HepG2 (cell line): ENCODE measurements at regions not wholly inside any gene's neighbourhood (a gene's known extent, or its start where the extent isn't known, plus 50 kb on each side); places are given as distances from the start of the nearest gene placed in this dataset.

ENCODE experiments used
- ATAC-seq: fragments of 200-7000 bp; cut with Tn5 transposase; 3 replicates; pipeline ENCODE4 v1.9.1; 2020; ENCODE audit warnings: mild to moderate bottlenecking, moderate library complexity
- BruUV-seq: library from RNA; stranded (reverse); fragments of 400-500 nt; replicated peaks from 2 replicates; lab custom pipeline; 2021; lab: Mats Ljungman, UMichigan
- CTCF ChIA-PET: fragments of 300-600 bp; formaldehyde crosslinking; extraction: SDS; loops from one replicate; lab custom pipeline; 2021; ENCODE audit warnings: low total read pairs, inconsistent platforms, low intra/inter-chr PET ratio; lab: Yijun Ruan, JAX
- POLR2A ChIA-PET: fragments of 350-600 bp; sonication (Branson Sonifier 250); formaldehyde crosslinking; loops from one replicate; lab custom pipeline; 2020; ENCODE audit warnings: antibody characterized with exemption, inconsistent platforms; lab: Yijun Ruan, JAX
- DNase-seq: peaks from one replicate; pipeline ENCODE4 v3.0.0-alpha.2; 2015; ENCODE audit warnings: low spot score
- FAIRE-seq: peaks from 3 replicates; lab custom pipeline; 2011; peaks lifted over from hg19 to GRCh38; lab: Jason Lieb, UNC
- H2AFZ ChIP-seq: one replicate; pipeline ENCODE4 v1.6.1; 2011; ENCODE audit warnings: low read length, inconsistent platforms
- H3K27ac ChIP-seq: fragments of 300-600 bp; 3 replicates; pipeline ENCODE4 v1.8.0; 2011; ENCODE audit warnings: mixed run types, mild to moderate bottlenecking, mixed read lengths, low read length, inconsistent platforms; ENCODE audit not compliant: insufficient read depth; ENCODE audit errors: extremely low read length
- H3K27me3 ChIP-seq, 2 experiments: fragments of 200-600 bp in 1 of 2; 2 replicates in 1 of 2; 3 replicates in 1 of 2; pipeline versions ENCODE4 v1.6.0 to v1.8.0; 2011; ENCODE audit warnings: low read length in 2 of 2, mild to moderate bottlenecking in 2 of 2, moderate library complexity in 2 of 2, inconsistent platforms in 1 of 2; ENCODE audit not compliant: insufficient read depth in 2 of 2, control insufficient read depth in 1 of 2
- H3K36me3 ChIP-seq, 2 experiments: fragments of 200-600 bp in 1 of 2; replicated peaks in 1 of 2; 2 replicates in 1 of 2; 3 replicates in 1 of 2; pipeline versions ENCODE4 v1.5.1 to v1.8.0; 2011; ENCODE audit warnings: low read length in 2 of 2, inconsistent platforms in 1 of 2; ENCODE audit not compliant: insufficient read depth in 2 of 2, control insufficient read depth in 1 of 2
- H3K4me1 ChIP-seq: 2 replicates; pipeline ENCODE4 v1.5.1; 2012; ENCODE audit warnings: low read length, inconsistent platforms; ENCODE audit not compliant: insufficient read depth
- H3K4me2 ChIP-seq: 2 replicates; pipeline ENCODE4 v1.6.0; 2011; ENCODE audit warnings: low read depth, low read length, inconsistent platforms
- H3K4me3 ChIP-seq, 3 experiments: fragments of 200-600 bp in 1 of 3; sonication (generic), shearing (Covaris generic) in 1 of 3; replicated peaks in 1 of 3; 2 replicates each; pipeline ENCODE4 v1.5.1; 2011 to 2016; ENCODE audit warnings: low read length in 3 of 3, inconsistent platforms in 2 of 3, low read depth in 2 of 3, mild to moderate bottlenecking in 2 of 3, control low read depth in 1 of 3, mixed read lengths in 1 of 3; ENCODE audit not compliant: insufficient read depth in 1 of 3
- H3K79me2 ChIP-seq: one replicate; pipeline ENCODE4 v1.6.1; 2011; ENCODE audit warnings: low read length, inconsistent platforms; ENCODE audit not compliant: insufficient read depth
- H3K9ac ChIP-seq: 2 replicates; pipeline ENCODE4 v1.6.0; 2011; ENCODE audit warnings: mild to moderate bottlenecking, low read depth, low read length, inconsistent platforms; ENCODE audit not compliant: insufficient read depth
- H3K9me3 ChIP-seq: 2 replicates; pipeline ENCODE4 v1.5.1; 2012; ENCODE audit warnings: mild to moderate bottlenecking, low read length
- H4K20me1 ChIP-seq: 2 replicates; pipeline ENCODE4 v1.6.0; 2011; ENCODE audit warnings: inconsistent platforms, mild to moderate bottlenecking, low read length, moderate library complexity; ENCODE audit not compliant: insufficient read depth
- ATF7 ChIP-seq, 2 experiments: fragments of 450-650 bp in 1 of 2; sonication (generic) in 1 of 2; formaldehyde crosslinking in 1 of 2; IDR thresholded peaks; 2 replicates each; pipeline versions ENCODE4 v1.4.0 to v1.6.1; 2016 to 2020; ENCODE audit warnings: antibody characterized with exemption in 1 of 2, mild to moderate bottlenecking in 1 of 2, missing genetic modification reagents in 1 of 2
- CEBPB ChIP-seq: IDR thresholded peaks from 2 replicates; pipeline ENCODE4 v1.6.1; 2011; ENCODE audit warnings: low read depth, low read length, improper control_type of control experiment, borderline replicate concordance
- CREB1 ChIP-seq, 2 experiments: fragments of 450-650 bp in 1 of 2; IDR thresholded peaks; 2 replicates each; pipeline ENCODE4 v1.6.1; 2016 to 2017; ENCODE audit warnings: control low read depth in 1 of 2, mild to moderate bottlenecking in 1 of 2, missing compliant biosample characterization in 1 of 2, missing genetic modification characterization in 1 of 2
- EZH2 ChIP-seq: conservative IDR thresholded peaks from 2 replicates; pipeline ENCODE4 v1.6.1; 2012; ENCODE audit warnings: mild to moderate bottlenecking, low read depth, low read length, moderate library complexity
- GPN1 ChIP-seq: sonication (generic); formaldehyde crosslinking; IDR thresholded peaks from 2 replicates; pipeline ENCODE4 v1.5.1; 2020; ENCODE audit warnings: missing genetic modification reagents, borderline replicate concordance
- HDAC6 ChIP-seq: fragments of 200-600 bp; sonication (generic); IDR thresholded peaks from 2 replicates; pipeline ENCODE4 v1.7.0; 2017; ENCODE audit warnings: mild to moderate bottlenecking, antibody characterized with exemption, low read length, low read depth
- WGBS: methylation state at CpG from one replicate; pipeline ENCODE4 v1.1.6; 2017; ENCODE audit warnings: low lambda C conversion rate; 5-methylcytosine and 5-hydroxymethylcytosine counted together
- in situ Hi-C: cut with HindIII; loops from 2 replicates; pipeline ENCODE4 v1.10.0; 2017; ENCODE audit warnings: low pct_unique_long_range_greater_than_20kb; ENCODE audit not compliant: extremely low pct_ligation_motif_present
- intact Hi-C: fragments of 100-400 bp; cut with micrococcal nuclease; formaldehyde crosslinking; loops from one replicate; pipeline ENCODE4 v1.10.0; 2022; ENCODE audit not compliant: unreplicated experiment
- TF ChIP-seq, protein P1 (sequence below): conservative IDR thresholded peaks from 2 replicates; pipeline ENCODE4 v1.6.1; 2018; ENCODE audit warnings: missing genetic modification reagents
- TF ChIP-seq, protein P2 (sequence below): sonication (generic); formaldehyde crosslinking; IDR thresholded peaks from 2 replicates; pipeline ENCODE4 v1.4.0; 2020; ENCODE audit warnings: low read depth, missing genetic modification reagents

DNA sequence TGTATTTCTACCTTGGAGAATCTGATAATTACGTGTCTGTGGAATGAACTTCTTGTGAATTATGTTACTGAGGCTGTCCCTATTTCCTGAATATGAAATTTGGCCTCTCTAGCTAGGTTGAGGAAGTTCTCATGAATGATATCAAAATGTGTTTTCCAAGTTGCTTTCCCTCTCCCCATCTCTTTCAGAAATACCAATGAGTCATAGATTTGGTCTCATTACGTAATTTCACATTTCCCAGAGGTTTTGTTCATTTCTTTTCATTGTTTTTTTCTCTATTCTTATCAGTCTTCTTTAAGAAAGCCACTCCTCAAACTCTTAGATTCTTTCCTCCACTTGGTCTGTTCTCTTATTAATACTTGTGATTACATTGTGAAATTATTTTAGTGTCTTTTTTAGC lies 923.8 kb upstream of the CDH9 start:
- Histone ChIP-seq H3K36me3 (no peaks in the 10 kb centered on the region), H3K4me1 (peaks cover 4% of the 10 kb centered on the region; the same call in 1 of the 2 replicates), H3K9me3 (no peaks in the 10 kb centered on the region), H3K4me3 (no peak overlapping the region), H2AFZ (no peak overlapping the region), H3K4me2 (no peak overlapping the region), H3K27ac (no peak overlapping the region), H4K20me1 (no peaks in the 10 kb centered on the region), H3K27me3 (no peaks in the 10 kb centered on the region), H3K9ac (no peak overlapping the region), H3K79me2 (no peaks in the 10 kb centered on the region)
- WGBS, result 12% methylated on average over 2 of the region's 2 CpGs
- ATAC-seq (no peak), FAIRE-seq (no peak), DNase-seq (no peak)
- CTCF ChIA-PET, result no interaction called here
- POLR2A ChIA-PET, result no interaction called here
- in situ Hi-C loops (no loop called here), intact Hi-C loops (no loop called here)
- TF ChIP-seq, protein P1, sequence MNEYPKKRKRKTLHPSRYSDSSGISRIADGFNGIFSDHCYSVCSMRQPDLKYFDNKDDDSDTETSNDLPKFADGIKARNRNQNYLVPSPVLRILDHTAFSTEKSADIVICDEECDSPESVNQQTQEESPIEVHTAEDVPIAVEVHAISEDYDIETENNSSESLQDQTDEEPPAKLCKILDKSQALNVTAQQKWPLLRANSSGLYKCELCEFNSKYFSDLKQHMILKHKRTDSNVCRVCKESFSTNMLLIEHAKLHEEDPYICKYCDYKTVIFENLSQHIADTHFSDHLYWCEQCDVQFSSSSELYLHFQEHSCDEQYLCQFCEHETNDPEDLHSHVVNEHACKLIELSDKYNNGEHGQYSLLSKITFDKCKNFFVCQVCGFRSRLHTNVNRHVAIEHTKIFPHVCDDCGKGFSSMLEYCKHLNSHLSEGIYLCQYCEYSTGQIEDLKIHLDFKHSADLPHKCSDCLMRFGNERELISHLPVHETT (CRISPR knock-in tag), result no peak
- TF ChIP-seq ATF7 (IDR thresholded peaks at IDR 0.05) (peak; percentile 29; the same call in 1 of the 2 replicates), ATF7 (CRISPR knock-in tag; IDR thresholded peaks at IDR 0.05) (no peak), GPN1 (CRISPR knock-in tag) (no peak), CREB1 (IDR thresholded peaks at IDR 0.05) (0 out of 2 replicates have a peak, but pooled peaks have one; percentile 21), CREB1 (CRISPR knock-in tag; IDR thresholded peaks at IDR 0.05) (no peak), CEBPB (no peak), EZH2 (no peak), HDAC6 (no peak)
- TF ChIP-seq, protein P2, sequence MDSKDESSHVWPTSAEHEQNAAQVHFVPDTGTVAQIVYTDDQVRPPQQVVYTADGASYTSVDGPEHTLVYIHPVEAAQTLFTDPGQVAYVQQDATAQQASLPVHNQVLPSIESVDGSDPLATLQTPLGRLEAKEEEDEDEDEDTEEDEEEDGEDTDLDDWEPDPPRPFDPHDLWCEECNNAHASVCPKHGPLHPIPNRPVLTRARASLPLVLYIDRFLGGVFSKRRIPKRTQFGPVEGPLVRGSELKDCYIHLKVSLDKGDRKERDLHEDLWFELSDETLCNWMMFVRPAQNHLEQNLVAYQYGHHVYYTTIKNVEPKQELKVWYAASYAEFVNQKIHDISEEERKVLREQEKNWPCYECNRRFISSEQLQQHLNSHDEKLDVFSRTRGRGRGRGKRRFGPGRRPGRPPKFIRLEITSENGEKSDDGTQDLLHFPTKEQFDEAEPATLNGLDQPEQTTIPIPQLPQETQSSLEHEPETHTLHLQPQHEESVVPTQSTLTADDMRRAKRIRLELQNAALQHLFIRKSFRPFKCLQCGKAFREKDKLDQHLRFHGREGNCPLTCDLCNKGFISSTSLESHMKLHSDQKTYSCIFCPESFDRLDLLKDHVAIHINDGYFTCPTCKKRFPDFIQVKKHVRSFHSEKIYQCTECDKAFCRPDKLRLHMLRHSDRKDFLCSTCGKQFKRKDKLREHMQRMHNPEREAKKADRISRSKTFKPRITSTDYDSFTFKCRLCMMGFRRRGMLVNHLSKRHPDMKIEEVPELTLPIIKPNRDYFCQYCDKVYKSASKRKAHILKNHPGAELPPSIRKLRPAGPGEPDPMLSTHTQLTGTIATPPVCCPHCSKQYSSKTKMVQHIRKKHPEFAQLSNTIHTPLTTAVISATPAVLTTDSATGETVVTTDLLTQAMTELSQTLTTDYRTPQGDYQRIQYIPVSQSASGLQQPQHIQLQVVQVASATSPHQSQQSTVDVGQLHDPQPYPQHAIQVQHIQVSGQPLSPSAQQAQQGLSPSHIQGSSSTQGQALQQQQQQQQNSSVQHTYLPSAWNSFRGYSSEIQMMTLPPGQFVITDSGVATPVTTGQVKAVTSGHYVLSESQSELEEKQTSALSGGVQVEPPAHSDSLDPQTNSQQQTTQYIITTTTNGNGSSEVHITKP (CRISPR knock-in tag), result no peak
- no TSS peak for BruUV-seq
